Activated CD8-positive, alpha-beta memory T cell treated with anti-CD3 and anti-CD28 coated beads for 1 hour (primary cell): ENCODE measurements at regions not wholly inside any gene's neighbourhood (a gene's known extent, or its start where the extent isn't known, plus 50 kb on each side); places are given as distances from the start of the nearest gene placed in this dataset.
"Not testable (repeated sequence)": the region's sequence is repeated elsewhere in the genome, so short reads cannot be mapped to it uniquely, and the experiment has no call there.

Experiments used
- DNase-seq, 2 donors: peaks; one replicate each; pipeline ENCODE4 v3.0.0-alpha.2; 2020; ENCODE audit warnings: low read depth in 1 of 2; ENCODE audit errors: extremely low read depth in 1 of 2

GRCh38 chr7:35968140-35968940, 167.5 kb downstream of the SEPTIN7 start:
- DNase-seq = no peak

- DNase-seq = no peak
These were observed 168.2 kb downstream of the SEPTIN7 start for GRCh38 chr7:35969066-35969465.

GRCh38 chr7:35970458-35970857, 169.6 kb downstream of the SEPTIN7 start:
- DNase-seq = no peak

GRCh38 chr7:35971133-35971891, 170.5 kb downstream of the SEPTIN7 start:
- DNase-seq = no peak

- DNase-seq = no peak
These were observed 175.1 kb downstream of the SEPTIN7 start for GRCh38 chr7:35975851-35976454.

GRCh38 chr7:35978816-35979640, 174.0 kb upstream of the EEPD1 start:
- not testable (repeated sequence) for DNase-seq

- DNase-seq = no peak
These were observed 170.5 kb upstream of the EEPD1 start for GRCh38 chr7:35982600-35982999.

- DNase-seq = no peak
These were observed 169.4 kb upstream of the EEPD1 start for GRCh38 chr7:35983626-35984025.

GRCh38 chr7:35985126-35985754, 167.8 kb upstream of the EEPD1 start:
- peak; percentile 48 to 54 for DNase-seq

- DNase-seq = no peak
These were observed 166.0 kb upstream of the EEPD1 start for GRCh38 chr7:35987016-35987415.

- no peak for DNase-seq
These were observed 164.9 kb upstream of the EEPD1 start for GRCh38 chr7:35988105-35988504.

- no peak for DNase-seq
These were observed 164.2 kb upstream of the EEPD1 start for GRCh38 chr7:35988818-35989217.

- no peak for DNase-seq
These were observed 161.4 kb upstream of the EEPD1 start for GRCh38 chr7:35991511-35992232.

- no peak for DNase-seq
These were observed 160.6 kb upstream of the EEPD1 start for GRCh38 chr7:35992436-35992835.

- DNase-seq = no peak
These were observed 159.9 kb upstream of the EEPD1 start for GRCh38 chr7:35993113-35993512.

GRCh38 chr7:35993676-35994606, 159.1 kb upstream of the EEPD1 start:
- DNase-seq = no peak

- DNase-seq = no peak
These were observed 157.7 kb upstream of the EEPD1 start for GRCh38 chr7:35995334-35995733.

GRCh38 chr7:35998481-35998880, 154.6 kb upstream of the EEPD1 start:
- no peak for DNase-seq

GRCh38 chr7:36001546-36001945, 151.5 kb upstream of the EEPD1 start:
- DNase-seq = no peak
